Heart left ventricle (tissue), 16 donors: ENCODE measurements at regions not wholly inside any gene's neighbourhood (a gene's known extent, or its start where the extent isn't known, plus 50 kb on each side); places are given as distances from the start of the nearest gene placed in this dataset.

Source experiments
- ATAC-seq, 4 donors: fragments of 200-7000 bp; cut with Tn5 transposase; one replicate each; pipeline ENCODE4 v1.9.1; 2020 to 2022; ENCODE audit warnings: moderate library complexity in 4 of 4, mild to moderate bottlenecking in 3 of 4, moderate number of reproducible peaks in 1 of 4
- DNase-seq, 5 donors: peaks; one replicate each; pipeline ENCODE4 v3.0.0-alpha.2; 2020
- H3K27ac ChIP-seq, 12 donors: fragments of 200-600 bp; sonication (generic) in 4 of 12; one replicate each; pipeline versions ENCODE4 v1.5.0 to v1.8.0; 2016 to 2022; ENCODE audit warnings: mild to moderate bottlenecking in 2 of 12
- H3K27me3 ChIP-seq, 9 donors: fragments of 200-600 bp; sonication (generic) in 2 of 9; one replicate each; pipeline versions ENCODE4 v1.5.1 to v1.8.0; 2016 to 2022; ENCODE audit warnings: mild to moderate bottlenecking in 3 of 9
- H3K36me3 ChIP-seq, 9 donors: fragments of 200-600 bp; sonication (generic) in 2 of 9; one replicate each; pipeline versions ENCODE4 v1.5.0 to v1.8.0; 2018 to 2022; ENCODE audit warnings: mild to moderate bottlenecking in 2 of 9
- H3K4me1 ChIP-seq, 12 donors: fragments of 200-600 bp; sonication (generic) in 4 of 12; one replicate each; pipeline versions ENCODE4 v1.5.0 to v1.8.0; 2016 to 2022; ENCODE audit warnings: mild to moderate bottlenecking in 3 of 12
- H3K4me3 ChIP-seq, 12 donors: fragments of 200-600 bp; sonication (generic) in 4 of 12; one replicate each; pipeline versions ENCODE4 v1.5.0 to v1.8.0; 2017 to 2022; ENCODE audit warnings: mild to moderate bottlenecking in 9 of 12, moderate library complexity in 4 of 12
- H3K9me3 ChIP-seq, 12 donors: fragments of 200-600 bp; sonication (generic) in 4 of 12; one replicate each; pipeline versions ENCODE4 v1.5.0 to v1.8.0; 2016 to 2022; ENCODE audit warnings: mild to moderate bottlenecking in 1 of 12
- POLR2A ChIP-seq, 2 donors: fragments of 450-650 bp; IDR thresholded peaks; one replicate each; pipeline ENCODE4 v1.6.1; 2017; ENCODE audit warnings: antibody characterized with exemption in 2 of 2, mild to moderate bottlenecking in 2 of 2, moderate library complexity in 2 of 2
- WGBS, 4 donors: extraction: QIAGEN DNeasy Blood & Tissue Kit in 2 of 4; methylation state at CpG; one replicate each; pipeline versions ENCODE4 v1.1.5 to v1.1.7; 2013 to 2018; 5-methylcytosine and 5-hydroxymethylcytosine counted together
- intact Hi-C, 10 donors: fragments of 100-400 bp; cut with DNase I; formaldehyde crosslinking; loops; one replicate each; pipeline versions ENCODE4 v1.11.1 to v1.14.2; 2022
- TF ChIP-seq, protein P1 (sequence below), 12 donors: fragments of 200-600 bp; sonication (generic) in 4 of 12; IDR thresholded peaks; one replicate each; pipeline versions ENCODE4 v1.5.0 to v1.8.0; 2018 to 2022; ENCODE audit warnings: antibody characterized with exemption in 12 of 12, mild to moderate bottlenecking in 5 of 12
- donor health status: ischemic (EF 13 %, LVEDD 7.1; RV severe dilation, severe dysfunction).
- donor health status: healthy with polysubstance abuse.
- donor health status: DM: no; HTN: yes; CAD: no.
- donor health status: DM: no; HTN: no; CAD: no.
- donor health status: ischemic (EF 25% LVEDD 6.9; RV normal size, moderate dysfunction).
- donor health status: ischemic (EF 25% LVEDD 5.7; RV mildly dilated, moderate dysfunction).
- donor health status: healthy.
- donor health status: DM: yes; HTN: yes; CAD: no.
- donor health status: ischemic (EF 35%, LVEDD 5.7; RV mildly dilated, moderate dysfunction).
- donor health status: nonischemic (EF 11% LVEDD 7.7; RV severe dilation, severe dysfunction).
- donor health status: DM: yes; HTN: yes; CAD: no.
- donor health status: PGD.
- donor health status: ischemic (EF 29% LVEDD 5.4; RV normal size, mild dysfunction).
- donor health status: nonischemic (EF 23%, LVEDD 6.1; RV moderate dilation, normal function).

DNA sequence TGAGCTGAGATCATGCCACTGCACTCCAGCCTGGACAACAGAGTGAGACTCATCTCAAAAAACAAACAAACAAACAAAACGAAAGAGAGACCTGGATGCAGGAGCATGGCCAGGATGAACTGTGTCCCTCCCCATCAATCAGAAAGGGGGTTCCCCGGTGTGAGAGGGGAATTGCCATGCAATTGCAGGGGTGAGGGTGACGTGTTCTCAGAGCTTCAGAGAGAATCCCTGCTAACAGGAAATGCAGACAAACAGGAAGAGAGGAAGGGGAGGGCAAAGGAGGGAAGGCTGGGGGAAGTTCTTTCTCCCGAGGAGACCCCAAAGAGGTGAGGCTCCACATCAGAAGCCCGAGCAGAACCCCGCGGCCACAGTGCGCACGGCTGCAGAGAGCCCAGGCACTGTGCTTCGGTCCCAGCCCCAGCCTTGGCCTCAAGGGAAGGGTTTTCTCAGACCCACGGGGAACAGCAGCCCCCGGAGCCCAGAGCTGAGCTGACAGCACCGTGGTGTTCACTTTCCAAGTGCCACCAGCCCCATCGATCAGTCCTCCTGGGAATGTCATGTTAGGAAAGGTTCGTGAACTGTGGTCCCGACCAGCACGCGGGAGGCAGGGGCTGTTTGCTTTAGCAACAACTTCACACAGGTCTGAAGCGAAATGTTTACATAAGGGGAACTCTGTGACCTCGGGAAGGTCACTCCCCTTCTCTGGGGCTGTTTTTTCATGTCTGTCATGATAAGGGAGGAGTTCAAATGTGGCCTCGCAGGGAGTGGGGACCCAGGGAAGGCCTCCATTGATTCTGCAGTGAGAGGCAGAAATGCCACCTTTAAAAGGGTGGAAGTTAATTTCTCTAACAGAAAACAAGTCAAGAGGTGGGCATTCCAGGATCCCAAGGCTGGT, 108.0 kb upstream of the ANO1 start:
- peak in 1 of 4 donors; percentile 14 for ATAC-seq
- intact Hi-C loops, result no loop called here

DNA sequence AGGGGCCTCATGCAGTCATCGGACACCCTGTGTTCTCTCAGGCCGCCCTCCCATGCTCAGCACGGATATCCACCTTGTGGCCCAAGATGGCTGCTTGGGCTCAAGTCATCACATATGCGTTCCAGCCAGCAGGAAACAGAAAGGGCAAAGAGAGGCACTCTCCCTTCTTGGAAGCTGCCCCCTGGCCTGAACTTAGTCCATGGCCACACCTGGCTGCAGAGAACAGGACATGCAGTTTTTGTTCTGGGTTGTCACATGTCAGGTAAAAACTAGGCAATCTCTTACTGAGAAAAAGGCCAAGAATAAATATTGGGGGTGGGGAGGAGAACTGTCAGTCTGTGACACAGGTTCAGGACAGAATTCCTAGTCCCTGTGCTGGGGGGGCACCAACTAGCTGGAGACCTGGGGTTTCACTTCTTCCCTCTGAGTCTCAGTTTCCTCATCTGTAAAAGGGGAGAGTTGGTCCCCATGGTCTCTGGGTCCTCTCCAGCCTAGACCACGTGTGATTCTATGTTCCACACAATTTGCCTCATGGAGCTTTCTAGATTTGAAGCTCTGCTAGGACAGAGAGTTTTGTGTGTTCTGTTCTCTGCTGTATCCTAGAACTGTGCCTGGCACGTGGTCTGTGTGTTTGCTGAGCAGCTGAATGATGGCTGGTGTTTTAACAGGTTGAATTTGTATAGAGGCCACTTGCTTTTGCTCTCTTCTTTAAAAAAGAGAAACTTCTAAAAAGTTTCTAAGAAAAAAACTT, 107.2 kb upstream of the ANO1 start:
- intact Hi-C loops, result no loop called here
- WGBS, 4 donors, result 90 to 93% (median 92%) methylated on average over 6 of the region's 6 CpGs
- no peaks in the 10 kb centered on the region for H3K36me3 ChIP-seq
- no peak overlapping the region for H3K27ac ChIP-seq
- H3K9me3 ChIP-seq, result no peaks in the 10 kb centered on the region
- no peak overlapping the region for H3K4me3 ChIP-seq
- DNase-seq (peak in 1 of 5 donors; percentile 14), ATAC-seq (no peak)
- TF ChIP-seq, protein P1, sequence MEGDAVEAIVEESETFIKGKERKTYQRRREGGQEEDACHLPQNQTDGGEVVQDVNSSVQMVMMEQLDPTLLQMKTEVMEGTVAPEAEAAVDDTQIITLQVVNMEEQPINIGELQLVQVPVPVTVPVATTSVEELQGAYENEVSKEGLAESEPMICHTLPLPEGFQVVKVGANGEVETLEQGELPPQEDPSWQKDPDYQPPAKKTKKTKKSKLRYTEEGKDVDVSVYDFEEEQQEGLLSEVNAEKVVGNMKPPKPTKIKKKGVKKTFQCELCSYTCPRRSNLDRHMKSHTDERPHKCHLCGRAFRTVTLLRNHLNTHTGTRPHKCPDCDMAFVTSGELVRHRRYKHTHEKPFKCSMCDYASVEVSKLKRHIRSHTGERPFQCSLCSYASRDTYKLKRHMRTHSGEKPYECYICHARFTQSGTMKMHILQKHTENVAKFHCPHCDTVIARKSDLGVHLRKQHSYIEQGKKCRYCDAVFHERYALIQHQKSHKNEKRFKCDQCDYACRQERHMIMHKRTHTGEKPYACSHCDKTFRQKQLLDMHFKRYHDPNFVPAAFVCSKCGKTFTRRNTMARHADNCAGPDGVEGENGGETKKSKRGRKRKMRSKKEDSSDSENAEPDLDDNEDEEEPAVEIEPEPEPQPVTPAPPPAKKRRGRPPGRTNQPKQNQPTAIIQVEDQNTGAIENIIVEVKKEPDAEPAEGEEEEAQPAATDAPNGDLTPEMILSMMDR (IDR thresholded peaks at IDR 0.05), result no peak
- no peak for TF ChIP-seq POLR2A (IDR thresholded peaks at IDR 0.05)
- H3K27me3 ChIP-seq, result peaks cover 0 to 6% (median 0%) of the 10 kb centered on the region in 9 donors
- H3K4me1 ChIP-seq, result peaks cover 0 to 10% (median 0%) of the 10 kb centered on the region in 12 donors

More for the DNA sequence above, 108.0 kb upstream of the ANO1 start:
- H3K4me1 ChIP-seq, result peaks cover 0 to 10% (median 0%) of the 10 kb centered on the region in 12 donors
- no peaks in the 10 kb centered on the region for H3K9me3 ChIP-seq
- H3K27ac ChIP-seq, result peak overlapping the region in 1 of 12 donors; percentile 26
- no peak overlapping the region for H3K4me3 ChIP-seq
- no peak for TF ChIP-seq POLR2A (IDR thresholded peaks at IDR 0.05)
- TF ChIP-seq, protein P1 (IDR thresholded peaks at IDR 0.05), result no peak
- peaks cover 0 to 6% (median 0%) of the 10 kb centered on the region in 9 donors for H3K27me3 ChIP-seq
- peak in 1 of 5 donors; percentile 43 for DNase-seq
- WGBS, 4 donors, result 32 to 45% (median 39%) methylated on average over 21 of the region's 21 CpGs
- H3K36me3 ChIP-seq, result no peaks in the 10 kb centered on the region

DNA sequence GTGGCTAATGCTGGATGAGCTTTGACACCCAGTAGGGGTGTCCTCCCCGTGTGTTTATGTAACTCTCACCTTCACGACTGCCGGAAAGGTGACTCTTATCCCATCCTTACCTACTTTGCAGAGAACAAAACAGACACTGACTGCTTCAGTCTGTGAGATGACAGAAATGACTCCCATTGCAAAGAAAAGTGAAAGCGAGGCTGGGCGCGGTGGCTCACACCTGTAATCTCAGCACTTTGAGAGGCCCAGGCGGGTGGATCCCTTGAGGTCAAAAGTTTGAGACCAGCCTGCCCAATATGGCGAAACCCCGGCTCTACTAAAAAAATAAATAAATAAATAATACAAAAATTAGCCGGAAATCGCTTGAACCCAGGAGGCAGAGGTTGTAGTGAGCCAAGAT, 106.4 kb upstream of the ANO1 start:
- intact Hi-C loops, result no loop called here
- Histone ChIP-seq H3K9me3 (no peaks in the 10 kb centered on the region), H3K27ac (no peak overlapping the region), H3K36me3 (no peaks in the 10 kb centered on the region), H3K27me3 (peaks cover 0 to 6% (median 0%) of the 10 kb centered on the region in 9 donors), H3K4me1 (peaks cover 0 to 10% (median 0%) of the 10 kb centered on the region in 12 donors), H3K4me3 (no peak overlapping the region)
- WGBS, 4 donors, result 92 to 96% (median 93%) methylated on average over 11 of the region's 11 CpGs
- ATAC-seq (no peak), DNase-seq (peak in 1 of 5 donors; percentile 31)
- TF ChIP-seq, protein P1 (IDR thresholded peaks at IDR 0.05), result no peak
- no peak for TF ChIP-seq POLR2A (IDR thresholded peaks at IDR 0.05)

DNA sequence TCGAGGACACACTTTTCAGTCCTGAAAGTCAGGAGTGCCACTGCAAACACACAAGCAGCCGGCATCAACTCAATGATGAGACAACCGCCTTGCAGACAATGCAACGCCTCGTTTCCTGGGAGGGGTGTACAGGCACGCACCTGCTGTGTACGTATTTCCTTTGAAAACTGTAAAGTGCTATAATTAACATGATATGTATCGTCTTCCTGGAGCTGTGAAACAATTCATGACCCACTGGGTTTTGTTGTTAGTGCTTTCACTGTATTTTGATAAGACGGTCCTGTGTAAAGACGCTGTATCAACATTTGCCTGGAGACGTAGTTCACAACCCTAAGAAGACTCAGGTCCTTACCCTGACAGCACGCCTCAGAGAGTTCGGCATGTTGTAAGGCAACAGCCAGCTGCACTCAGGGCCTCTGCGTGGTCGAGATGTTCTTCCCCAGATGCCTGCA, 105.7 kb upstream of the ANO1 start:
- DNase-seq, result peak in 1 of 5 donors; percentile 24
- Histone ChIP-seq H3K4me1 (peaks cover 0 to 10% (median 0%) of the 10 kb centered on the region in 12 donors), H3K27ac (no peak overlapping the region), H3K4me3 (no peak overlapping the region), H3K9me3 (no peaks in the 10 kb centered on the region), H3K27me3 (peaks cover 0 to 6% (median 0%) of the 10 kb centered on the region in 9 donors), H3K36me3 (no peaks in the 10 kb centered on the region)
- 61 to 79% (median 65%) methylated on average over 15 of the region's 15 CpGs for WGBS, 4 donors
- ATAC-seq, result peak in 1 of 4 donors; percentile 49
- TF ChIP-seq, protein P1 (IDR thresholded peaks at IDR 0.05), result no peak
- TF ChIP-seq POLR2A (IDR thresholded peaks at IDR 0.05), result no peak
- intact Hi-C loops, result no loop called here
